ENCODE measurements at regions not wholly inside any gene's neighbourhood (a gene's known extent, or its start where the extent isn't known, plus 50 kb on each side); places are given as distances from the start of the nearest gene placed in this dataset.

GRCh38 chr16:19948186-19949104 is 63.8 kb upstream of the GPRC5B start:
- no peak for TF ChIP-seq CTCF (IDR thresholded peaks at IDR 0.05)
- TF ChIP-seq POLR2A (IDR thresholded peaks at IDR 0.05): no peak

All from lower leg skin (tissue), 3 donors.